IPS-20b (cell line): ENCODE measurements at regions not wholly inside any gene's neighbourhood (a gene's known extent, or its start where the extent isn't known, plus 50 kb on each side); places are given as distances from the start of the nearest gene placed in this dataset.

ENCODE experiments used
- H3K27ac ChIP-seq: one replicate; pipeline ENCODE4 v1.5.1; 2013; ENCODE audit warnings: low read length
- H3K27me3 ChIP-seq: 2 replicates; pipeline ENCODE4 v1.6.1; 2013; ENCODE audit warnings: mild to moderate bottlenecking, low read length, inconsistent platforms; ENCODE audit not compliant: insufficient read depth
- H3K36me3 ChIP-seq: 2 replicates; pipeline ENCODE4 v1.6.1; 2013; ENCODE audit warnings: low read depth, mild to moderate bottlenecking, inconsistent platforms, low read length, moderate library complexity; ENCODE audit not compliant: insufficient read depth
- H3K4me1 ChIP-seq: 2 replicates; pipeline ENCODE4 v1.6.1; 2013; ENCODE audit warnings: mild to moderate bottlenecking, control low read depth, inconsistent platforms, low read length, moderate library complexity; ENCODE audit not compliant: insufficient read depth
- H3K4me3 ChIP-seq: 2 replicates; pipeline ENCODE4 v1.5.1; 2013; ENCODE audit warnings: mild to moderate bottlenecking, low read length, inconsistent platforms
- H3K9ac ChIP-seq: 2 replicates; pipeline ENCODE4 v1.6.1; 2013; ENCODE audit warnings: low read depth, mild to moderate bottlenecking, inconsistent platforms, low read length, moderate library complexity
- H3K9me3 ChIP-seq: 2 replicates; pipeline ENCODE4 v1.6.1; 2013; ENCODE audit warnings: mild to moderate bottlenecking, low read depth, low read length, inconsistent platforms; ENCODE audit not compliant: insufficient read depth

- Histone ChIP-seq H3K27ac (no peak overlapping the region), H3K36me3 (no peaks in the 10 kb centered on the region), H3K9me3 (no peaks in the 10 kb centered on the region), H3K4me3 (no peak overlapping the region), H3K4me1 (no peaks in the 10 kb centered on the region), H3K27me3 (no peaks in the 10 kb centered on the region), H3K9ac (no peak overlapping the region)
Observed at GRCh38 chr21:28799926-28800325, 192.8 kb downstream of the LTN1 start.

- Histone ChIP-seq H3K27ac (no peak overlapping the region), H3K9ac (no peak overlapping the region), H3K4me3 (no peak overlapping the region), H3K36me3 (no peaks in the 10 kb centered on the region), H3K9me3 (no peaks in the 10 kb centered on the region), H3K27me3 (no peaks in the 10 kb centered on the region), H3K4me1 (0 out of 2 replicates have a peak, but pooled peaks cover 6% of the 10 kb centered on the region)
Observed at GRCh38 chr21:28798798-28799197, 193.9 kb downstream of the LTN1 start.

GRCh38 chr21:28795251-28795650 is 197.4 kb downstream of the LTN1 start:
- Histone ChIP-seq H3K9me3 (no peaks in the 10 kb centered on the region), H3K9ac (no peak overlapping the region), H3K4me3 (no peak overlapping the region), H3K27ac (no peak overlapping the region), H3K36me3 (no peaks in the 10 kb centered on the region), H3K4me1 (0 out of 2 replicates have a peak, but pooled peaks cover 6% of the 10 kb centered on the region), H3K27me3 (no peaks in the 10 kb centered on the region)

GRCh38 chr21:28794371-28794851 is 198.3 kb downstream of the LTN1 start:
- Histone ChIP-seq H3K9me3 (no peaks in the 10 kb centered on the region), H3K4me3 (no peak overlapping the region), H3K36me3 (no peaks in the 10 kb centered on the region), H3K27ac (no peak overlapping the region), H3K4me1 (0 out of 2 replicates have a peak, but pooled peaks cover 6% of the 10 kb centered on the region), H3K9ac (no peak overlapping the region), H3K27me3 (no peaks in the 10 kb centered on the region)

- Histone ChIP-seq H3K27me3 (no peaks in the 10 kb centered on the region), H3K27ac (no peak overlapping the region), H3K4me1 (0 out of 2 replicates have a peak, but pooled peaks cover 6% of the 10 kb centered on the region), H3K4me3 (no peak overlapping the region), H3K9me3 (no peaks in the 10 kb centered on the region), H3K36me3 (no peaks in the 10 kb centered on the region), H3K9ac (no peak overlapping the region)
Observed at GRCh38 chr21:28793043-28793442, 199.6 kb downstream of the LTN1 start.

GRCh38 chr21:28791595-28792282 is 200.9 kb downstream of the LTN1 start:
- Histone ChIP-seq H3K4me1 (0 out of 2 replicates have a peak, but pooled peaks cover 6% of the 10 kb centered on the region), H3K9me3 (no peaks in the 10 kb centered on the region), H3K36me3 (no peaks in the 10 kb centered on the region), H3K27ac (no peak overlapping the region), H3K9ac (no peak overlapping the region), H3K27me3 (no peaks in the 10 kb centered on the region), H3K4me3 (no peak overlapping the region)

GRCh38 chr21:28790335-28790734 is 202.3 kb downstream of the LTN1 start:
- Histone ChIP-seq H3K27ac (no peak overlapping the region), H3K4me3 (no peak overlapping the region), H3K4me1 (0 out of 2 replicates have a peak, but pooled peaks cover 6% of the 10 kb centered on the region), H3K36me3 (no peaks in the 10 kb centered on the region), H3K9me3 (no peaks in the 10 kb centered on the region), H3K27me3 (no peaks in the 10 kb centered on the region), H3K9ac (no peak overlapping the region)

- Histone ChIP-seq H3K9ac (no peak overlapping the region), H3K4me1 (0 out of 2 replicates have a peak, but pooled peaks cover 5% of the 10 kb centered on the region), H3K4me3 (no peak overlapping the region), H3K27ac (no peak overlapping the region), H3K9me3 (no peaks in the 10 kb centered on the region), H3K27me3 (no peaks in the 10 kb centered on the region), H3K36me3 (no peaks in the 10 kb centered on the region)
Observed at GRCh38 chr21:28789523-28789922, 203.2 kb downstream of the LTN1 start.

- H3K4me3 ChIP-seq = no peak overlapping the region
- no peaks in the 10 kb centered on the region; the same call in 1 of the 2 replicates for H3K9me3 ChIP-seq
- no peaks in the 10 kb centered on the region for H3K36me3 ChIP-seq
- no peaks in the 10 kb centered on the region for H3K4me1 ChIP-seq
- no peak overlapping the region for H3K27ac ChIP-seq
- H3K27me3 ChIP-seq = no peaks in the 10 kb centered on the region
- H3K9ac ChIP-seq = no peak overlapping the region
Observed at GRCh38 chr21:28788030-28788429, 204.6 kb downstream of the LTN1 start.

- Histone ChIP-seq H3K4me3 (no peak overlapping the region), H3K27ac (no peak overlapping the region), H3K9ac (no peak overlapping the region), H3K9me3 (no peaks in the 10 kb centered on the region; the same call in none of the 2 replicates), H3K36me3 (no peaks in the 10 kb centered on the region), H3K4me1 (no peaks in the 10 kb centered on the region), H3K27me3 (no peaks in the 10 kb centered on the region)
Observed at GRCh38 chr21:28783641-28784185, 209.0 kb downstream of the LTN1 start.

GRCh38 chr21:28781602-28782276 is 210.9 kb downstream of the LTN1 start:
- Histone ChIP-seq H3K27ac (no peak overlapping the region), H3K9me3 (no peaks in the 10 kb centered on the region; the same call in none of the 2 replicates), H3K36me3 (no peaks in the 10 kb centered on the region), H3K4me1 (no peaks in the 10 kb centered on the region), H3K27me3 (no peaks in the 10 kb centered on the region), H3K9ac (no peak overlapping the region), H3K4me3 (no peak overlapping the region)
